GM18951 (cell line): ENCODE measurements at regions not wholly inside any gene's neighbourhood (a gene's known extent, or its start where the extent isn't known, plus 50 kb on each side); places are given as distances from the start of the nearest gene placed in this dataset.

Source experiments
- POLR2A ChIP-seq: IDR thresholded peaks from 4 replicates; pipeline ENCODE4 v1.6.1; 2011; ENCODE audit warnings: mild to moderate bottlenecking; ENCODE audit not compliant: insufficient read length, insufficient read depth; ENCODE audit errors: extremely low read depth
- in situ Hi-C: fragments of 300-500 bp; cut with MboI; formaldehyde crosslinking; loops from one replicate; pipeline ENCODE4 v1.12.0; 2022; ENCODE audit warnings: low sequenced_read_pairs, mixed read lengths, inconsistent platforms; ENCODE audit not compliant: unreplicated experiment

GRCh38 chr11:116431842-116432241 is 340.9 kb downstream of the BUD13 start:
- no peak for TF ChIP-seq POLR2A
- in situ Hi-C loops = no loop called here

- TF ChIP-seq POLR2A = no peak
- in situ Hi-C loops = no loop called here
These were observed 344.2 kb downstream of the BUD13 start for GRCh38 chr11:116428638-116428975.

DNA sequence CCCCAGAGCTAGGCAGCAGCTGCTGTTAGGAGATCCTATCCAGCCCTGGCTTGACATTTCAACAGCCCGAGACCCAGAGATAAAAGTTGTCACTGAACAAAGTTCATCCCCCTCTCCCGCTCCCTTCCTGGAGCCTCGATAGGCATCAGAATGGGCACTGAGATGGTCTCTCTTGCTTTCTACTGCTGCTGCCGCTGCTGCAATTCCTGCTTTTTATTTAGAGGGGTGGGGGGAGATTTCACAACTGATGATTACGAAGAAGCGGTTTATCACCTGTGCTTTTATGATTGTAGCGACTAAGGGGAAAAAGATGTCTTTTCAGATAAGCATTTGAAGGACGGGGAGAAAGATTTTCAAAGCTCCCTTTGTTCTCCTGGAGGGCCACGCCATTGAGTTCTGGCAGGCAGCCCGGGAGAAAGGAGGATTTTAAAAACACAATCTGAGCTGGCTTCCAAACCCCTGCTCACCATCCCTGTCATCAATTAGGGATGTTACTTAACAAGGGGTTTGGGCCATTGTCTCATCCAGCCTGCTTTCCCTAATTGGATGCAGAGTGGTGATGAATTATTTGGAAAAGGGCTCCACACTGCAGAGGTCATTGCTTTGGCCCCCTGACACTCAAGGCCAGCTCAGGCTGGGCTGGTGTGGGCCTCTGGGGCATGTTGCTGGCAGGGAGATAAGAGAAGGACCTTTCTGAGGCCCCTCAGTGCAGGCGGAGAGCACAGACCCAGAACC is 344.7 kb downstream of the BUD13 start:
- TF ChIP-seq POLR2A = no peak
- in situ Hi-C loops = no loop called here

- in situ Hi-C loops = no loop called here
- no peak for TF ChIP-seq POLR2A
These were observed 345.4 kb downstream of the BUD13 start for GRCh38 chr11:116427337-116427902.

- in situ Hi-C loops = no loop called here
- no peak for TF ChIP-seq POLR2A
These were observed 346.0 kb downstream of the BUD13 start for GRCh38 chr11:116426761-116427160.

GRCh38 chr11:116424615-116425261 is 348.0 kb downstream of the BUD13 start:
- in situ Hi-C loops = no loop called here

DNA sequence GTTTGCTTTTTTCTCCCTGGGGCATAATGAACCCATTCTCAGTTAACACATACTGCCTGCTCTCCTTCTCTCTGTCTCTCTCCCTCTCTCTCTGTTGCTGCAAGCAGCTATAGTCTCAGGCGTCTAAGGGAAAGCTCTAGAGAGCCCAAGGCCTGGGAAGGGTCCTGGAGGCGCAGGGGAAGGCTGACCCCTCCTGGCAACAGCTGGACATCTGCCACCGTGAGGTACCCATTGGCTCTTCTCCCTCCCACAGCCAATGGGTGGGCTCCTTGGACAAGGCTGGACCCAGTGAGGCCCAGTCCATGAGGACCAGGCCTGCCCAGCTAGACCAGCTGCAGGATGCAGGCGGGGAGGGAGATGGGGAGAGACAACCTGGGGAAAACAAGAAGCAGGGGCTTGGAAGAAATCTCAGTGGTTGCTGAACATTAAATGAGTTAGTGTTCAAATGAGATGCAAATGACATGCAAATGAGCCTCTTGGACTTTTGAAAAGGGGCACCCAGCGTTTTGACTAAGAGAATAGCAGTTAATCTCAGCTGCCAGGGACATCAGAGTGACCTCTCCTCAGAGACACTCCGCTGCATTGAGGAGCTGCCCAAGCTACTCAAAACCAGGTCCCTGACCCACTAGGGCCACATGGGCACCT is 349.7 kb downstream of the BUD13 start:
- no peak for TF ChIP-seq POLR2A
- in situ Hi-C loops = no loop called here

More at GRCh38 chr11:116424615-116425261, 348.0 kb downstream of the BUD13 start:
- TF ChIP-seq POLR2A = no peak

GRCh38 chr11:116422556-116422955 is 350.2 kb downstream of the BUD13 start:
- no peak for TF ChIP-seq POLR2A
- in situ Hi-C loops = no loop called here

DNA sequence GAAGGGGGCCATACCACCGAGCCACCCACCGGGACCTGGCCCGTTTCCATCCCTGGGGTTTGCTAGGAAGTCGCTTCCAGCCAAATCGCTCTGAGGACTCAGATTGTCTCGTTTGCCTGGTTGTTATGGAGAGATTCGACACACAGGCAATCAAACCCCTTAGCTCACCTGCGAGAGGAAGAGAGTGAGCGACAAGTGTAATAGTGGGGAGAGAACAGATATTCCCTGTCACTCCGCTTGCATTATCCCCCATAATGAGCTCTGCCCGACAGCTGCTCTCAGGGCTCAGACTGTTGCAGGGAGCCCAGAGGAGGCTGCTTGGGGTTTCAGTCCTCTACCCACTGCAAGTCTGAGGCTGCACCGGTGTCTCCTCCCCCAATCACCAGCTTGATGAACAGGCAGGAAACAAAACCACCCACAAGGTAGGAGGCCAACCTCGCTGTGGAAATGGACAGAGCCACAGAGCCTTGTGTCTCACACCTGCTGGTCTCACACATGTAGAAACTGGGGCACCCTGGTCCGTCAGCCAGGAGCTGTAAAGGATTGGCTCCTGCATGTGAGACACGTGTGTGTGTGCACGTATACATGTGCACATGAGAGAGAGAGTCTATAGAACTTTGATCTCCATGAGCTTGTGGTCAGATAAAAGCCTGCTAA is 351.1 kb downstream of the BUD13 start:
- no peak for TF ChIP-seq POLR2A
- in situ Hi-C loops = no loop called here

- no peak for TF ChIP-seq POLR2A
- in situ Hi-C loops = no loop called here
These were observed 351.8 kb downstream of the BUD13 start for GRCh38 chr11:116420770-116421528.

DNA sequence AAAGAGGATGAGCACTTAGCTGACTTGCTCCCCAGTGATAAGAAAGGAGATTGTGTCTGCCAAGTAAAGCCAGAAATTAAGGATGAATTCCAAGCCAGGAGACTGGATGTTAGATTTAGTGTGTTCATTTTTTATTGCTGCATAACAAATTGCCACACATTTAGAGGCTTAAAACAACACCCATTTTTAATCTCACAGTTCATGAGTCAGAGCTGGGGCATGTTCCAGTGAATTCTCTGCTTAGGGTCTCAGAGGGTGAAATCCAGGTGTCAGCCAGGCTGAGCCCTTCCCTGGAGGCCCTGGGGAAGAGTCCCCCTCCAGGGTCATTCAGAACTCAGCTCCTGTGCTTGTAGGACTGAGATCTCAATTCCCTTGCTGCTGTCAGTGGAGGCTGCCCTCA is 352.8 kb downstream of the BUD13 start:
- in situ Hi-C loops = no loop called here
- TF ChIP-seq POLR2A = no peak

GRCh38 chr11:116418388-116419041 is 354.3 kb downstream of the BUD13 start:
- in situ Hi-C loops = no loop called here
- TF ChIP-seq POLR2A = no peak
